ENCODE measurements at regions not wholly inside any gene's neighbourhood (a gene's known extent, or its start where the extent isn't known, plus 50 kb on each side); places are given as distances from the start of the nearest gene placed in this dataset.

DNA sequence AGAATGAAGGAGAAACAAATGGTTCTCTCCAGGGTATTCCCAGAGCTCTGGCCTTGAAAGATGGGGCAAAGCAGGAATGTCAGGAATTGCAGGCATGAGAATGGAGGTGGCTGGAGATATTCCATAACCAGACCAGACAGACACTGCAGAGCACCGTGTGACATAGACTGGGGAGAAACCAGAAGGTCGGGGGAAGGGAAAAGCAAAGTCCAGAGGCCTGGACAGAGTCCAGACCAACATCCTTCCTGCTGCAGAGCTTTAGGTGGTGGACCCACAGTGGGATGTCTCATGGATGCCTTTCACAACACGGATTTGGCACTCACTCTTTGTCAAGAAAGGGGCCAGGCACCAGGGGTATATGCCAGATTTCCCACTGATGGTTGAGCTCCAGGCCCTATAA lies 177.2 kb upstream of the INHBA start:
- TF ChIP-seq, protein P1, sequence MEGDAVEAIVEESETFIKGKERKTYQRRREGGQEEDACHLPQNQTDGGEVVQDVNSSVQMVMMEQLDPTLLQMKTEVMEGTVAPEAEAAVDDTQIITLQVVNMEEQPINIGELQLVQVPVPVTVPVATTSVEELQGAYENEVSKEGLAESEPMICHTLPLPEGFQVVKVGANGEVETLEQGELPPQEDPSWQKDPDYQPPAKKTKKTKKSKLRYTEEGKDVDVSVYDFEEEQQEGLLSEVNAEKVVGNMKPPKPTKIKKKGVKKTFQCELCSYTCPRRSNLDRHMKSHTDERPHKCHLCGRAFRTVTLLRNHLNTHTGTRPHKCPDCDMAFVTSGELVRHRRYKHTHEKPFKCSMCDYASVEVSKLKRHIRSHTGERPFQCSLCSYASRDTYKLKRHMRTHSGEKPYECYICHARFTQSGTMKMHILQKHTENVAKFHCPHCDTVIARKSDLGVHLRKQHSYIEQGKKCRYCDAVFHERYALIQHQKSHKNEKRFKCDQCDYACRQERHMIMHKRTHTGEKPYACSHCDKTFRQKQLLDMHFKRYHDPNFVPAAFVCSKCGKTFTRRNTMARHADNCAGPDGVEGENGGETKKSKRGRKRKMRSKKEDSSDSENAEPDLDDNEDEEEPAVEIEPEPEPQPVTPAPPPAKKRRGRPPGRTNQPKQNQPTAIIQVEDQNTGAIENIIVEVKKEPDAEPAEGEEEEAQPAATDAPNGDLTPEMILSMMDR (IDR thresholded peaks at IDR 0.05): no peak
- no peak for TF ChIP-seq POLR2A (IDR thresholded peaks at IDR 0.05)
- no peak for TF ChIP-seq POLR2AphosphoS5 (IDR thresholded peaks at IDR 0.05)

Data from gastroesophageal sphincter (tissue), 3 donors.